DND-41 (cell line): ENCODE measurements at regions not wholly inside any gene's neighbourhood (a gene's known extent, or its start where the extent isn't known, plus 50 kb on each side); places are given as distances from the start of the nearest gene placed in this dataset.

Experiments used
- ATAC-seq: fragments of 200-7000 bp; cut with Tn5 transposase; 3 replicates; pipeline ENCODE4 v1.9.1; 2021; ENCODE audit warnings: low read depth; ENCODE audit not compliant: insufficient read depth
- DNase-seq: peaks from one replicate; pipeline ENCODE4 v3.0.0-alpha.2; 2020
- H2AFZ ChIP-seq: 2 replicates; pipeline ENCODE4 v1.6.0; 2012; ENCODE audit warnings: low read depth, low read length
- H3K27ac ChIP-seq: 2 replicates; pipeline ENCODE4 v1.5.1; 2012; ENCODE audit warnings: low read length, inconsistent platforms
- H3K27me3 ChIP-seq: fragments of 200-600 bp; sonication (generic); 2 replicates; pipeline ENCODE4 v1.6.0; 2012; ENCODE audit warnings: low read length, mild to moderate bottlenecking, inconsistent platforms; ENCODE audit not compliant: insufficient read depth, poor library complexity
- H3K36me3 ChIP-seq: 2 replicates; pipeline ENCODE4 v1.5.1; 2012; ENCODE audit warnings: low read length, inconsistent platforms; ENCODE audit not compliant: insufficient read depth
- H3K4me1 ChIP-seq: 2 replicates; pipeline ENCODE4 v1.5.1; 2012; ENCODE audit warnings: mild to moderate bottlenecking, low read length; ENCODE audit not compliant: insufficient read depth
- H3K4me2 ChIP-seq: 2 replicates; pipeline ENCODE4 v1.6.0; 2012; ENCODE audit warnings: mild to moderate bottlenecking, moderate library complexity, low read length, inconsistent platforms; ENCODE audit not compliant: insufficient read depth
- H3K4me3 ChIP-seq, 2 experiments: fragments of 200-600 bp in 1 of 2; shearing (Covaris generic) in 1 of 2; 2 replicates each; pipeline ENCODE4 v1.5.1; 2012 to 2016; ENCODE audit warnings: inconsistent platforms in 2 of 2, low read length in 2 of 2, mild to moderate bottlenecking in 2 of 2, low read depth in 1 of 2, moderate library complexity in 1 of 2
- H3K79me2 ChIP-seq: 2 replicates; pipeline ENCODE4 v1.6.0; 2012; ENCODE audit warnings: low read length, inconsistent platforms; ENCODE audit not compliant: insufficient read depth
- H3K9ac ChIP-seq: 2 replicates; pipeline ENCODE4 v1.6.0; 2012; ENCODE audit warnings: low read depth, mild to moderate bottlenecking, inconsistent platforms, low read length, moderate library complexity
- H3K9me3 ChIP-seq: 2 replicates; pipeline ENCODE4 v1.5.1; 2012; ENCODE audit warnings: low read length, moderate library complexity, mild to moderate bottlenecking, inconsistent platforms; ENCODE audit not compliant: insufficient read depth, severe bottlenecking
- H4K20me1 ChIP-seq: 2 replicates; pipeline ENCODE4 v1.6.0; 2012; ENCODE audit warnings: low read length; ENCODE audit not compliant: insufficient read depth
- EZH2 ChIP-seq: IDR thresholded peaks from 3 replicates; pipeline ENCODE4 v1.6.1; 2012; ENCODE audit warnings: borderline replicate concordance, low read depth, mild to moderate bottlenecking, moderate library complexity, low read length, inconsistent platforms; ENCODE audit not compliant: severe bottlenecking
- TF ChIP-seq, protein P1 (sequence below): IDR thresholded peaks from 2 replicates; pipeline ENCODE4 v1.5.1; 2012; ENCODE audit warnings: borderline replicate concordance, low read length, moderate library complexity, mild to moderate bottlenecking; ENCODE audit not compliant: poor library complexity, severe bottlenecking; ENCODE audit errors: extremely low read depth

DNA sequence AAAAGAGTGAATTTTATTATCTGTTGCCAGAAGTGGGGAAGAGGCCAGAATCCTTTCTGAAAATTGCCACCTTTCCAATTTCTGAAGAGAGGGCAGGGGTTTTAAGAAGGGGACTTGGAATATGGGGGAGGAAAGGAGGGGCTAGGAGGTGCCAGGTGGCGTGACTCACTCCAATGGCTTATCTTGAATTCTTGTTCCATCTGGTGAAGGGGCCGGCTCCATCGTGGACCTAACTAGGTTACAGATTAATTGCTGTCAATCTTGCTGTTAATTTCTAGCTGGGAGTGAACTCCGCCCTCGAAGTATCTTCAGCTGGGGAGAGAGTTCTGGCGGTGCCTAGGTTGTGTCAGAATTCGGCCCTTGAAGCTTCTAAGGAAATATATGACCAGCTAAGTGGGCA is 138.7 kb downstream of the YTHDC2 start:
- Histone ChIP-seq H3K9ac (no peak overlapping the region), H3K36me3 (no peaks in the 10 kb centered on the region), H3K79me2 (no peaks in the 10 kb centered on the region), H3K4me1 (no peaks in the 10 kb centered on the region), H3K27me3 (no peaks in the 10 kb centered on the region), H3K4me3 (no peak overlapping the region), H3K27ac (no peak overlapping the region), H3K9me3 (no peaks in the 10 kb centered on the region), H3K4me2 (no peak overlapping the region), H2AFZ (no peak overlapping the region), H4K20me1 (no peaks in the 10 kb centered on the region)
- TF ChIP-seq, protein P1, sequence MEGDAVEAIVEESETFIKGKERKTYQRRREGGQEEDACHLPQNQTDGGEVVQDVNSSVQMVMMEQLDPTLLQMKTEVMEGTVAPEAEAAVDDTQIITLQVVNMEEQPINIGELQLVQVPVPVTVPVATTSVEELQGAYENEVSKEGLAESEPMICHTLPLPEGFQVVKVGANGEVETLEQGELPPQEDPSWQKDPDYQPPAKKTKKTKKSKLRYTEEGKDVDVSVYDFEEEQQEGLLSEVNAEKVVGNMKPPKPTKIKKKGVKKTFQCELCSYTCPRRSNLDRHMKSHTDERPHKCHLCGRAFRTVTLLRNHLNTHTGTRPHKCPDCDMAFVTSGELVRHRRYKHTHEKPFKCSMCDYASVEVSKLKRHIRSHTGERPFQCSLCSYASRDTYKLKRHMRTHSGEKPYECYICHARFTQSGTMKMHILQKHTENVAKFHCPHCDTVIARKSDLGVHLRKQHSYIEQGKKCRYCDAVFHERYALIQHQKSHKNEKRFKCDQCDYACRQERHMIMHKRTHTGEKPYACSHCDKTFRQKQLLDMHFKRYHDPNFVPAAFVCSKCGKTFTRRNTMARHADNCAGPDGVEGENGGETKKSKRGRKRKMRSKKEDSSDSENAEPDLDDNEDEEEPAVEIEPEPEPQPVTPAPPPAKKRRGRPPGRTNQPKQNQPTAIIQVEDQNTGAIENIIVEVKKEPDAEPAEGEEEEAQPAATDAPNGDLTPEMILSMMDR = no peak
- no peak for TF ChIP-seq EZH2
- ATAC-seq (no peak), DNase-seq (no peak)

DNA sequence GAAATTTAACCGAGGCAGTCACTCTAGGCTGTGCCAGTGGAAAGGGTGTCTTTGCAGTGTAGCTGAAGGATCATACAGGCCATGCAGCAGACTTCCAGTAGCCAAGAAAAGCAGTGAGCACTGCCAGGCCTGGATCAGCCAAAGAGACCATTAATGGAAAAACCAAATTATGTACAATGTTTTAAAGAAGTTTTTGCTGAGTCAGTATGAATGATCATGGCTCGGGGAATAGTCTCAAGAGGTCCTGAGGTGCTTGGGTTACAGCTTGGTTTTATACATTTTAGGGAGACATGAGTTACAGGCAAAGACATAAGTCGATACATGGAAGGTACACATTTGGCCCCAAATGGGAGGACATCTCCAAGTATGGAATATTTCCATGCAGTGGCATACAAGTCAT is 141.3 kb downstream of the YTHDC2 start:
- TF ChIP-seq, protein P1 = no peak
- no peak for TF ChIP-seq EZH2
- no peaks in the 10 kb centered on the region for H3K79me2 ChIP-seq
- no peak overlapping the region for H3K27ac ChIP-seq
- H3K9ac ChIP-seq = no peak overlapping the region
- H2AFZ ChIP-seq = no peak overlapping the region
- no peaks in the 10 kb centered on the region for H3K4me1 ChIP-seq
- H3K9me3 ChIP-seq = no peaks in the 10 kb centered on the region
- ATAC-seq (no peak), DNase-seq (no peak)
- H3K4me3 ChIP-seq = no peak overlapping the region
- peaks cover 4% of the 10 kb centered on the region for H3K27me3 ChIP-seq
- H3K4me2 ChIP-seq = no peak overlapping the region
- no peaks in the 10 kb centered on the region for H4K20me1 ChIP-seq
- H3K36me3 ChIP-seq = no peaks in the 10 kb centered on the region

DNA sequence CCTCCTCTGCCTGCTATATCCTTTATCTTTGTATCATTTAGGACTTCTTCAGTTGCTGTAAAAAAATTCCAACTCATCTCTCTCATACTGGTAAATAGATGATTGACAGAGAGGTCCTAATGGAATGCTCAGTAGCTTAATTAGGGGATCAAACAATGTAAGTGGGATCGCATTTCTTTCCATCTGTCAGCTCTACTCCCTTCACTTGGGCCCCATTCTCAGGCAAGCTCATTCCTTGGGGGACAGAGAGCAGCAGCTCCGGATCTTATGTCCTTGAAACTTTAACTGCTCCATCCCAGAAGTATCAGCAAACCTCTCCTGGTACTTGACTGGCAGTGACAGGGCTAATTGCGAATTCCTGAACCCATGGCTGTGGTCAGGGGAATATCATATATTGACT is 146.7 kb downstream of the YTHDC2 start:
- Histone ChIP-seq H3K4me1 (no peaks in the 10 kb centered on the region), H3K4me3 (no peak overlapping the region), H3K9ac (no peak overlapping the region), H3K27me3 (peaks cover 4% of the 10 kb centered on the region), H2AFZ (no peak overlapping the region), H4K20me1 (no peaks in the 10 kb centered on the region), H3K9me3 (no peaks in the 10 kb centered on the region), H3K36me3 (no peaks in the 10 kb centered on the region), H3K4me2 (no peak overlapping the region), H3K27ac (no peak overlapping the region), H3K79me2 (no peaks in the 10 kb centered on the region)
- TF ChIP-seq, protein P1 = no peak
- TF ChIP-seq EZH2 = no peak
- ATAC-seq = no peak
- no peak for DNase-seq

DNA sequence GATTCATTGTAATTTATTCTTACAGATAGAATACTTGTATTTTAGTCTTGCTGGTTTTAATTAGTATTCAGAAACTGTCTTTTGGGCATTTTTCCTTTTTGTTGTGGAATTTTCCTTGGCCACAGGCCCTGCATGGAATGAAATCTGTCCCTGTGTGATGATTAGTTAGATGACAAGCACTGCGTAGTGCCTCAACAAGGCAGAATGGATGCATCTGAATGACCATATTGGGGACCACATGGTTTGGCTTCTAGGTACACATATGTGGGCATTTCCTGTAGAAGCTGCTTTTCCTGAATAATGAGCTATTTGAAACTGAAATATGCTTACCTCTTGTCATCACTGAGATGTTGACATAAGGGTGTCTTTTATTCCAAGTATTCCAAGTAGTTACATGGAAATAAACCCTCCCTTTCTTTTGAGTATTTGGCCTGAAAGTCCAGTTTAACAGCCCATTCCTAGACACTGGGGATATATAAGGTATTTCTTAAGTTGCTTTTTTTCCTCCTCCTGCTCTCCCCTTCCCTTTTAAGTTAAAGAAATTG is 147.3 kb downstream of the YTHDC2 start:
- Histone ChIP-seq H3K36me3 (no peaks in the 10 kb centered on the region), H3K4me1 (no peaks in the 10 kb centered on the region), H3K4me2 (no peak overlapping the region), H3K27me3 (peaks cover 4% of the 10 kb centered on the region), H4K20me1 (no peaks in the 10 kb centered on the region), H3K9ac (no peak overlapping the region), H3K4me3 (no peak overlapping the region), H3K27ac (no peak overlapping the region), H2AFZ (no peak overlapping the region), H3K79me2 (no peaks in the 10 kb centered on the region), H3K9me3 (no peaks in the 10 kb centered on the region)
- DNase-seq (no peak), ATAC-seq (no peak)
- no peak for TF ChIP-seq EZH2
- TF ChIP-seq, protein P1 = no peak
